Parathyroid adenoma (tissue), 2 donors: ENCODE measurements at regions not wholly inside any gene's neighbourhood (a gene's known extent, or its start where the extent isn't known, plus 50 kb on each side); places are given as distances from the start of the nearest gene placed in this dataset.

Experiments
- H2AFZ ChIP-seq: fragments of 300-600 bp; sonication (generic); one replicate; pipeline ENCODE4 v1.7.0; 2017; ENCODE audit warnings: antibody characterized with exemption, mild to moderate bottlenecking
- H3K27ac ChIP-seq: fragments of 300-600 bp; sonication (generic); one replicate; pipeline ENCODE4 v1.7.0; 2017
- H3K27me3 ChIP-seq: fragments of 300-600 bp; sonication (generic); one replicate; pipeline ENCODE4 v1.7.0; 2017; ENCODE audit warnings: low read length; ENCODE audit not compliant: control insufficient read depth, insufficient read depth
- H3K36me3 ChIP-seq: fragments of 300-600 bp; sonication (generic); one replicate; pipeline ENCODE4 v1.7.0; 2017; ENCODE audit warnings: low read length; ENCODE audit not compliant: control insufficient read depth, insufficient read depth
- H3K4me1 ChIP-seq: fragments of 300-600 bp; sonication (generic); one replicate; pipeline ENCODE4 v1.7.0; 2017; ENCODE audit warnings: control low read depth
- H3K4me2 ChIP-seq: fragments of 300-600 bp; sonication (generic); one replicate; pipeline ENCODE4 v1.7.0; 2017; ENCODE audit warnings: low read length
- H3K4me3 ChIP-seq: fragments of 300-600 bp; sonication (generic); one replicate; pipeline ENCODE4 v1.7.0; 2017; ENCODE audit warnings: low read depth, low read length
- H3K79me2 ChIP-seq: fragments of 300-600 bp; sonication (generic); one replicate; pipeline ENCODE4 v1.7.0; 2017; ENCODE audit warnings: control low read depth
- H3K9ac ChIP-seq: fragments of 300-600 bp; sonication (generic); one replicate; pipeline ENCODE4 v1.7.0; 2017; ENCODE audit warnings: mild to moderate bottlenecking
- H3K9me3 ChIP-seq: fragments of 300-600 bp; sonication (generic); one replicate; pipeline ENCODE4 v1.7.0; 2017; ENCODE audit warnings: low read length; ENCODE audit not compliant: control insufficient read depth
- CTCF ChIP-seq: fragments of 300-600 bp; sonication (generic); IDR thresholded peaks from one replicate; pipeline ENCODE4 v1.7.0; 2017; ENCODE audit warnings: antibody characterized with exemption, mild to moderate bottlenecking
- donor health status: primary hyperparathyroidism.

- Histone ChIP-seq H3K9ac (no peak overlapping the region), H3K4me2 (no peak overlapping the region), H3K36me3 (no peaks in the 10 kb centered on the region), H3K4me1 (no peaks in the 10 kb centered on the region), H3K79me2 (no peaks in the 10 kb centered on the region), H3K9me3 (no peaks in the 10 kb centered on the region), H2AFZ (no peak overlapping the region), H3K27ac (no peak overlapping the region), H3K27me3 (no peaks in the 10 kb centered on the region), H3K4me3 (no peak overlapping the region)
- TF ChIP-seq CTCF, result no peak
Observed at GRCh38 chr2:187847245-187848208, 293.3 kb upstream of the TFPI start.

GRCh38 chr2:187851955-187852561, 297.8 kb upstream of the TFPI start:
- Histone ChIP-seq H3K36me3 (no peaks in the 10 kb centered on the region), H3K79me2 (no peaks in the 10 kb centered on the region), H3K4me3 (no peak overlapping the region), H3K9ac (no peak overlapping the region), H3K9me3 (no peaks in the 10 kb centered on the region), H3K27me3 (no peaks in the 10 kb centered on the region), H2AFZ (no peak overlapping the region), H3K27ac (no peak overlapping the region), H3K4me1 (no peaks in the 10 kb centered on the region), H3K4me2 (no peak overlapping the region)
- no peak for TF ChIP-seq CTCF

GRCh38 chr2:187853381-187853791, 299.2 kb upstream of the TFPI start:
- no peaks in the 10 kb centered on the region for H3K27me3 ChIP-seq
- no peak overlapping the region for H3K4me3 ChIP-seq
- no peak overlapping the region for H3K27ac ChIP-seq
- no peak overlapping the region for H2AFZ ChIP-seq
- TF ChIP-seq CTCF, result no peak
- no peaks in the 10 kb centered on the region for H3K79me2 ChIP-seq
- no peak overlapping the region for H3K4me2 ChIP-seq
- H3K9me3 ChIP-seq, result no peaks in the 10 kb centered on the region
- H3K9ac ChIP-seq, result no peak overlapping the region
- no peaks in the 10 kb centered on the region for H3K36me3 ChIP-seq
- H3K4me1 ChIP-seq, result no peaks in the 10 kb centered on the region

- Histone ChIP-seq H3K4me3 (no peak overlapping the region), H3K4me1 (no peaks in the 10 kb centered on the region), H3K36me3 (no peaks in the 10 kb centered on the region), H3K9me3 (no peaks in the 10 kb centered on the region), H2AFZ (no peak overlapping the region), H3K9ac (no peak overlapping the region), H3K4me2 (no peak overlapping the region), H3K79me2 (no peaks in the 10 kb centered on the region), H3K27ac (no peak overlapping the region), H3K27me3 (no peaks in the 10 kb centered on the region)
- no peak for TF ChIP-seq CTCF
Observed at GRCh38 chr2:187854801-187855200, 300.6 kb upstream of the TFPI start.
